ENCODE measurements at regions not wholly inside any gene's neighbourhood (a gene's known extent, or its start where the extent isn't known, plus 50 kb on each side); places are given as distances from the start of the nearest gene placed in this dataset.
"Not testable (repeated sequence)": the region's sequence is repeated elsewhere in the genome, so short reads cannot be mapped to it uniquely, and the experiment has no call there.

GRCh38 chr13:103497404-103497803 is 431.2 kb upstream of the SLC10A2 start:
- Histone ChIP-seq H3K27ac (no peak overlapping the region), H3K4me1 (ENCODE audit: low read depth) (no peaks in the 10 kb centered on the region), H3K9me3 (ENCODE audit: low read depth) (no peaks in the 10 kb centered on the region), H3K36me3 (no peaks in the 10 kb centered on the region), H3K27me3 (no peaks in the 10 kb centered on the region), H3K4me3 (no peak overlapping the region)
- no peak for DNase-seq (ENCODE audit: low read depth in 1 of 2, low spot score in 1 of 2)
- TF ChIP-seq CTCF (IDR thresholded peaks at IDR 0.05; ENCODE audit: low read depth, low read length) = no peak

GRCh38 chr13:103487841-103488240 is 421.6 kb upstream of the SLC10A2 start:
- Histone ChIP-seq H3K27me3 (no peaks in the 10 kb centered on the region), H3K27ac (no peak overlapping the region), H3K4me1 (ENCODE audit: low read depth) (peaks cover 7% of the 10 kb centered on the region), H3K36me3 (no peaks in the 10 kb centered on the region), H3K9me3 (ENCODE audit: low read depth) (no peaks in the 10 kb centered on the region), H3K4me3 (no peak overlapping the region)
- no peak for TF ChIP-seq CTCF (IDR thresholded peaks at IDR 0.05; ENCODE audit: low read depth, low read length)
- peak in 1 of 2 donors; percentile 0 for DNase-seq (ENCODE audit: low read depth in 1 of 2, low spot score in 1 of 2)

GRCh38 chr13:103473081-103473480 is 406.9 kb upstream of the SLC10A2 start:
- H3K27me3 ChIP-seq = no peaks in the 10 kb centered on the region
- H3K27ac ChIP-seq = no peak overlapping the region
- no peak for TF ChIP-seq CTCF (IDR thresholded peaks at IDR 0.05; ENCODE audit: low read depth, low read length)
- DNase-seq (ENCODE audit: low read depth in 1 of 2, low spot score in 1 of 2) = no peak
- H3K4me1 ChIP-seq (ENCODE audit: low read depth) = no peaks in the 10 kb centered on the region
- H3K36me3 ChIP-seq = no peaks in the 10 kb centered on the region
- no peak overlapping the region for H3K4me3 ChIP-seq
- no peaks in the 10 kb centered on the region for H3K9me3 ChIP-seq (ENCODE audit: low read depth)

- Histone ChIP-seq H3K27me3 (no peaks in the 10 kb centered on the region), H3K36me3 (no peaks in the 10 kb centered on the region), H3K9me3 (ENCODE audit: low read depth) (no peaks in the 10 kb centered on the region), H3K27ac (no peak overlapping the region), H3K4me1 (ENCODE audit: low read depth) (no peaks in the 10 kb centered on the region), H3K4me3 (no peak overlapping the region)
- no peak for DNase-seq (ENCODE audit: low read depth in 1 of 2, low spot score in 1 of 2)
- no peak for TF ChIP-seq CTCF (IDR thresholded peaks at IDR 0.05; ENCODE audit: low read depth, low read length)
Observed at GRCh38 chr13:103471896-103472295, 405.7 kb upstream of the SLC10A2 start.

- H3K27ac ChIP-seq = no peak overlapping the region
- H3K27me3 ChIP-seq = no peaks in the 10 kb centered on the region
- H3K4me1 ChIP-seq (ENCODE audit: low read depth) = no peaks in the 10 kb centered on the region
- no peak overlapping the region for H3K4me3 ChIP-seq
- no peak for DNase-seq (ENCODE audit: low read depth in 1 of 2, low spot score in 1 of 2)
- H3K9me3 ChIP-seq (ENCODE audit: low read depth) = no peaks in the 10 kb centered on the region
- H3K36me3 ChIP-seq = no peaks in the 10 kb centered on the region
- TF ChIP-seq CTCF (IDR thresholded peaks at IDR 0.05; ENCODE audit: low read depth, low read length) = no peak
Observed at GRCh38 chr13:103469771-103470170, 403.6 kb upstream of the SLC10A2 start.

- H3K9me3 ChIP-seq (ENCODE audit: low read depth) = no peaks in the 10 kb centered on the region
- no peaks in the 10 kb centered on the region for H3K27me3 ChIP-seq
- DNase-seq (ENCODE audit: low read depth in 1 of 2, low spot score in 1 of 2) = no peak
- no peaks in the 10 kb centered on the region for H3K36me3 ChIP-seq
- no peak for TF ChIP-seq CTCF (IDR thresholded peaks at IDR 0.05; ENCODE audit: low read depth, low read length)
- no peaks in the 10 kb centered on the region for H3K4me1 ChIP-seq (ENCODE audit: low read depth)
- no peak overlapping the region for H3K4me3 ChIP-seq
- no peak overlapping the region for H3K27ac ChIP-seq
Observed at GRCh38 chr13:103466761-103467160, 400.5 kb upstream of the SLC10A2 start.

- not testable (repeated sequence) for DNase-seq (ENCODE audit: low read depth in 1 of 2, low spot score in 1 of 2); H3K9me3 ChIP-seq (ENCODE audit: low read depth); H3K27me3 ChIP-seq; H3K4me3 ChIP-seq; H3K4me1 ChIP-seq (ENCODE audit: low read depth); H3K27ac ChIP-seq; H3K36me3 ChIP-seq
Observed at GRCh38 chr13:103460246-103460645, 394.0 kb upstream of the SLC10A2 start.

GRCh38 chr13:103457050-103457449 is 390.8 kb upstream of the SLC10A2 start:
- H3K27me3 ChIP-seq; H3K36me3 ChIP-seq; H3K27ac ChIP-seq; H3K9me3 ChIP-seq (ENCODE audit: low read depth); DNase-seq (ENCODE audit: low read depth in 1 of 2, low spot score in 1 of 2); H3K4me3 ChIP-seq; H3K4me1 ChIP-seq (ENCODE audit: low read depth): not testable (repeated sequence)

Data from cardiac muscle cell (in vitro differentiated cells and primary cell).